Activated naive CD4-positive, alpha-beta T cell (primary cell): ENCODE measurements at regions not wholly inside any gene's neighbourhood (a gene's known extent, or its start where the extent isn't known, plus 50 kb on each side); places are given as distances from the start of the nearest gene placed in this dataset.
A peak's percentile ranks its signal among the peaks of the same experiment; 100 is the strongest.

Source experiments
- DNase-seq, 4 experiments: peaks; one replicate each; lab custom pipeline; 2025; lab: John Stamatoyannopoulos, UW

- DNase-seq, result no peak
These were observed 215.8 kb downstream of the RBFOX3 start for GRCh38 chr17:79395066-79395465.

- DNase-seq, result peak; percentile 25 to 66 (median 54)
These were observed 217.3 kb downstream of the RBFOX3 start for GRCh38 chr17:79393358-79394052.

GRCh38 chr17:79392598-79392997 is 218.3 kb downstream of the RBFOX3 start:
- DNase-seq, result no peak

- DNase-seq, result peak; percentile 31 to 57 (median 44)
These were observed 219.2 kb downstream of the RBFOX3 start for GRCh38 chr17:79391376-79392233.

- no peak for DNase-seq
These were observed 221.0 kb downstream of the RBFOX3 start for GRCh38 chr17:79389896-79390295.

- no peak for DNase-seq
These were observed 222.1 kb downstream of the RBFOX3 start for GRCh38 chr17:79388556-79389295.

GRCh38 chr17:79387783-79388182 is 223.1 kb downstream of the RBFOX3 start:
- DNase-seq, result no peak

- DNase-seq, result no peak
These were observed 224.8 kb downstream of the RBFOX3 start for GRCh38 chr17:79385962-79386563.

- no peak for DNase-seq
These were observed 228.5 kb downstream of the RBFOX3 start for GRCh38 chr17:79382313-79382712.

- no peak for DNase-seq
These were observed 231.0 kb downstream of the RBFOX3 start for GRCh38 chr17:79379700-79380445.

GRCh38 chr17:79377230-79377786 is 233.5 kb downstream of the RBFOX3 start:
- DNase-seq, result no peak

- DNase-seq, result no peak
These were observed 236.0 kb downstream of the RBFOX3 start for GRCh38 chr17:79374807-79375206.

GRCh38 chr17:79374087-79374689 is 236.7 kb downstream of the RBFOX3 start:
- no peak for DNase-seq

- DNase-seq, result no peak
These were observed 238.2 kb downstream of the RBFOX3 start for GRCh38 chr17:79372470-79373238.

- DNase-seq, result no peak
These were observed 238.9 kb downstream of the RBFOX3 start for GRCh38 chr17:79371984-79372383.

GRCh38 chr17:79370594-79370993 is 240.3 kb downstream of the RBFOX3 start:
- no peak for DNase-seq

GRCh38 chr17:79370126-79370525 is 240.7 kb downstream of the RBFOX3 start:
- no peak for DNase-seq

- no peak for DNase-seq
These were observed 241.3 kb downstream of the RBFOX3 start for GRCh38 chr17:79369532-79369931.

- no peak for DNase-seq
These were observed 241.8 kb downstream of the RBFOX3 start for GRCh38 chr17:79369001-79369400.

- DNase-seq, result no peak
These were observed 242.3 kb downstream of the RBFOX3 start for GRCh38 chr17:79368521-79368920.
